NCI-H1417 (cell line): ENCODE measurements at regions not wholly inside any gene's neighbourhood (a gene's known extent, or its start where the extent isn't known, plus 50 kb on each side); places are given as distances from the start of the nearest gene placed in this dataset.
A peak's percentile ranks its signal among the peaks of the same experiment; 100 is the strongest.
"Not testable (repeated sequence)": the region's sequence is repeated elsewhere in the genome, so short reads cannot be mapped to it uniquely, and the experiment has no call there.

Experiments
- DNase-seq, 3 experiments: peaks; one replicate each; lab custom pipeline; 2025; lab: John Stamatoyannopoulos, UW

DNA sequence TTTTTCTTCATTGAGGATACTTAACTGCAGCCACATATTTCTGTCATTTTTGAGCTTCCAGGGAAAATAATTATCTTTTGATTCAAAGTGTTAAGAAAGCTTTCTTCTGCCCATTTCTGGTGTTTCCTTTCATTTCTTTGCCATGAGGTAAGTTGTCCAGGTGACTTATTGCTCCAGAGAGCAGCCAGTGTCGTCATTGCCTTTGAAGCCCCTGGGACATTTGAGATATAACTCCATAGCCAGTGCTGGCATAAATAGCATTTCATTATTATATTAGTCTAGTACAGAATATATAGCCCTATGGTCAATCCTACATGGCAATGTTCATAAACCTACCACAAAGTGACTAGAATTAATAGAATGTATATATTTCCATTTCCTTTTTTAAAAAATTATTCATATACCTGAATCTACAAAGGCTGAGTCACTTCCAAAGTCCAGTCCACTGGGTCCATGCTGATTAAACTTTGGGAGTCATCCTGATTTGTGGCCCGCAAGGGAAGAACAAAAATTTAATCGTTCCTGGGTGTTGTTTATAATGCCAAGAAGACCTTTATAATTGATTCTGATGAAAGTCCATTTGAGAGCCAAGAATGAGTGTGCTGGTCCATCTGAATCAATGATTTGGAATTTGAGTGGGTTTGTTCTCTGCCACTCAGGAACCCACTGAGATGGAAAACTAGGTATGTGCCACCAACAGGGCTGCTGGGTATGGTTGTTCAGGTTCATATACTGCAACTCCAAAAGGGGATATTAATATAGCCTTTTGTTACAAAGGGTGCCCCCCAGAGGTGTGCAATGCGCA, 221.8 kb upstream of the PLXNA2 start:
- no peak for DNase-seq

DNA sequence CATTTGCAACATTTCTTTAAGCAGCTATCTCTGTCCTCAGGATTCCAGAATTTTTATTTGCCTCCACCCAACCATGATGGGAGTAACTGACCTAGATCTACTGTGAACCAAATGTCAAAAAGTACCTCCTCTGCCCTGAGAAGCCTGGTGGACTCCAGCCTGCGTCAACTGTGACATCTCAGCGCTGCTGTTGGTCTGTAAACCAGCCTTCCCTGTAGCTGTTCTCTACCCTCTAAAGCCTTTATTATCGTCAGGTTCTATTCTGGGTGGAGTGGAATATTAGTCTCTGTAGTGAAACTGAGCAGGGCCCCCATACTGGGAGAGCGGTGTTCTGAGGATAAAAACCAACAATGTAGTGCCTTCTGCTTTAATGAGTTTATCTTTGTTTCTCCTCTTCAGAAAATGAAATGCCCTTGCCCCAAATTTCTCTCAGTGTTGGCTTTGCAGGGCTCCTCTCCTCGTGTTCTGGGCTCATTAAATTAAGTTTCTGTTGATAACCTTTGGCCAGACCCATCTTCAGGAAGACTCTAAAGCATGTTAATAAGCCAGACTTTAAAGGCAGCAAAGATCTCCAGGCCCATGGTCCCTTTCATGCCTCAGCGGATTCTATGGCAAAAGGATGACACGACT, 223.1 kb upstream of the PLXNA2 start:
- no peak for DNase-seq

DNA sequence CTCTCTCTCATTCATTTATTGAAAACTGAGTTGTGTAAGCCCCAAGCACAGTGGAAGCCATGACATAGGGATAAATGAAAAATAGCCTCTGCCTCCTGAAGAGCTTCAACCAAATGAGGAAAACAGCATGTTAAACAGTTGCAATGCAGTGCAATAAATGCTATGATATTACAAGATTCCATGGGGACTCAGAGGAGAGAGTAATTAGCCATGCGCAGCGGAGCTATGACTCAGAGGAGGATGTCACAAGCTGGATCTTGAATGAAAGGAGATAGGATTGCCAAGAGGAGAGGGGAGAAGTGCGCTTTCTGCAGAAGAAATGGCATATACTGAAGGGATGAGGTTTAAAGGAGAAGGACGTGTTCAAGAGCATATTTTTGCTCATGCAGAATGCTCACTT, 231.3 kb upstream of the PLXNA2 start:
- DNase-seq = no peak

DNA sequence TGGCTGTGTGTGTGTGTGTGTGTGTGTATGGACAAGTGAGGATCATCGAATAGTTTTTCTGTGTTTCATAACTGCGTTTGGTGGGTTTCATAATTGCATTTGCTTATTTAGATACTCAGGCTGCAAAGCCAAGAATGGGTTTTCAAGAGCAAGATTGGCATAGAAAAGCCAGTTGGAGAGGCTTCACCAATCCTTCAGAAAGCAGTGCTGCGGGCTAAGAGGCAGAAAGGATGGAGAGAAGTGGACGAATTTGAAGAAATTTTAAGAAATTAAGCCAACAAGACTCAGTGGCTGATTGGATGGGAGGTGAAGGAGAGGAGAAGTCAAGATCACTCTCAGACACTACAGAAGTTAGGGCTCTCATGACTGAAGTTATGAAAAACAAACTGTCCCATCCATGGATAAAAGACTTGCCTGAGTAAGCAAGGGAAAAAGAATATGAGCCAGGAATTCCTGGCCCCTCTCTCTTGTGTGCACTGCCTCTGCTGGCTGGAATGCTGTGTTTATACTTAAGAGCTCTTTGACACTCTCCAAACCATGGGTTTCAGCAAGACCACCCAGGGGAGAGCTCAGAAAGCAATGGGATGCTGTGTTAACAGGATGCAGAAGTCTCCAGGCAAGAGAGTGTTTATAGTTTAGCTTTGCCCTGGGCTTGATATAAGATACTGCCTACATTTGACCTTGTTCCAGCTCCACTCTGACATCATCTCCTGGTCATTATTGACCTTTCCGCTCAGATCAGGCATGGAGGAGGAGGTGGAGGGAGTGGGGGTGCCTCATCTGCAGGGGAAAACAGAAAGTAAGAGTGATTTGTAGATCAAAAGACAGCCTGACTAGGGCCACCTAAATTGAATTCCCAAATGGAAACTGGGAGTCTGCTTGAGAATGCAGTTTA, 232.0 kb upstream of the PLXNA2 start:
- peak in 1 of 3 experiments; percentile 41 for DNase-seq

DNA sequence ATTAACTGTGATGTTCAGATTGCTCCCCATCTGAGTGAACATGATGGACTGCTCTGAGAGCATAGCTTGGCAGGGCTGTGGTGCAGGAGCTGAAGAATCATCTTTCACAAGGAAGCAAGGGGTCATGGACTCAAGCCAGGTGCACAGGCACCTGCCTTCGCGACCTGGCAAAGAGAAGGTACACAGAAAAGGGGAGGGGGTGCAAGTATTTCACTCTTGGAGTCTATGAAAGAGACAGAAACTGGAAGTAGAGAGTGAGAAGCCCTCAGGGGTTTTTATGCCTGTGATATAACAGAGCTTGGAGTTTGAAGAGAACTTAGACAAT, 232.6 kb upstream of the PLXNA2 start:
- DNase-seq = peak in 1 of 3 experiments; percentile 48

DNA sequence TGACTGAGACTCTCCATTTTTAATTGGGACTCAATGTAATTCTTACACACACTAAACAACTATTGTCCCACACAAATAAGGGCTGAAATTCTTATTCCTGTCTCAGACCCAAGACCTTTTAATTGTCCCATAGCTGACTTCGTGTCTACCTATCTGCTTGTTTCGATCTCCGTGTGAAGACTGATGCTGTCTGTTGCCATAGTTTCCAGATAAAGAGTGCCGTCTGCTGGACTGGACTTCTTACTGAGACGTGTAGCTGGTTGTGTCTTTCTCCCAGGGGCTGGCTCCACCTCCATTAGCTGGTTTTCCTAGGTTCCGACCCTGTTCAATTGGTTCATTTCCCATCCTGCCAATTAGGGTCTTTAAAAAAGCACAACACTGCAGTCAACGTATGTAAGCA, 235.3 kb upstream of the PLXNA2 start:
- DNase-seq = no peak

DNA sequence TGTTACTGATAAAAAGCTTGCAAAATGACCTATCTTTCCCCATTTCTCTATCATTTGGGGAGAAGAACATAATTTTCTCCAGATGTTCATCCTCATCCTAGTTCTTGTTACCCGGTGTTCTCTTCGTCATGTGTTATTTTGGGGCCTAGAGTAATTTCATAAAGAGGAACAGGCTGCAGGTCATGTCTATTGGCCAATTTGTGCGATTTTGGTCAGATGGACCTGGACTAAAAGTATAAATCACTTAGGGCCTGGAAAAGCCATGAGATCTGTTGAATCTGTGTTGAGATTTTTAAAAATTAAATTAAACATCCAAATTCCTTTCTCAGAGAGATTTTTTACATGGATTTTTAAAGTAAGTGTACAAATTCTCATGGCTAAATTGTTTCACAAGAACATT, 241.3 kb upstream of the PLXNA2 start:
- DNase-seq = no peak

DNA sequence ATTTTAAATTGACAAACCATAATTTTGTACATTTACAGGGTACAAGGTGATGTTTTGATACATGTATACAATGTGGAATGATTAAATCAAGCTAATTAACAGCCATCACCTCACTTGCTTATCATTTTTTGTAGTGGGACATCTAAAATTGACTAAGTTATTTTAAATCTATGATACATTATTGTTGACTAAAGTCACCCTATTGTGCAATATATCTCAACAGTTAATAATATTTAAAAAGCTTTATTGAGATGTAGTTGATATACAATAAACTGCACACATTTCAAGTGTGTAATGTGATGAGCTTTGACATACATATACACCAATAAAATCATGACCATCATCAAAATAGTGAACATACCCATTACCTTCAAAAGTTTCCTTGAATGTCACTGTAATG, 242.5 kb upstream of the PLXNA2 start:
- DNase-seq = no peak

DNA sequence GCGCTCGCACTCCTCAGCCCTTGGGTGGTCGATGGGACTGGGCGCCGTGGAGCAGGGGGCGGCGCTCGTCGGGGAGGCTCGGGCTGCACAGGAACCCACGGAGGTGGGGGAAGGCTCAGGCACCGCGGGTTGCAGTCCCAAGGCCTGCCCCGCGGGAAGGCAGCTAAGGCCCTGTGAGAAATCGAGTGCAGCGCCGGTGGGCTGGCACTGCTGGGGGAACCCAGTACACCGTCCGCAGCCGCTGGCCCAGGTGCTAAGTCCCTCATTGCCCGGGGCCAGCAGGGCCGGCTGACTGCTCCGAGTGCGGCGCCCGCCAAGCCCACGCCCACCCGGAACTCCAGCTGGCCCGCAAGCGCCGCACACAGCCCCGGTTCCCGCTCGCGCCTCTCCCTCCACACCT, 244.2 kb upstream of the PLXNA2 start:
- not testable (repeated sequence) for DNase-seq

DNA sequence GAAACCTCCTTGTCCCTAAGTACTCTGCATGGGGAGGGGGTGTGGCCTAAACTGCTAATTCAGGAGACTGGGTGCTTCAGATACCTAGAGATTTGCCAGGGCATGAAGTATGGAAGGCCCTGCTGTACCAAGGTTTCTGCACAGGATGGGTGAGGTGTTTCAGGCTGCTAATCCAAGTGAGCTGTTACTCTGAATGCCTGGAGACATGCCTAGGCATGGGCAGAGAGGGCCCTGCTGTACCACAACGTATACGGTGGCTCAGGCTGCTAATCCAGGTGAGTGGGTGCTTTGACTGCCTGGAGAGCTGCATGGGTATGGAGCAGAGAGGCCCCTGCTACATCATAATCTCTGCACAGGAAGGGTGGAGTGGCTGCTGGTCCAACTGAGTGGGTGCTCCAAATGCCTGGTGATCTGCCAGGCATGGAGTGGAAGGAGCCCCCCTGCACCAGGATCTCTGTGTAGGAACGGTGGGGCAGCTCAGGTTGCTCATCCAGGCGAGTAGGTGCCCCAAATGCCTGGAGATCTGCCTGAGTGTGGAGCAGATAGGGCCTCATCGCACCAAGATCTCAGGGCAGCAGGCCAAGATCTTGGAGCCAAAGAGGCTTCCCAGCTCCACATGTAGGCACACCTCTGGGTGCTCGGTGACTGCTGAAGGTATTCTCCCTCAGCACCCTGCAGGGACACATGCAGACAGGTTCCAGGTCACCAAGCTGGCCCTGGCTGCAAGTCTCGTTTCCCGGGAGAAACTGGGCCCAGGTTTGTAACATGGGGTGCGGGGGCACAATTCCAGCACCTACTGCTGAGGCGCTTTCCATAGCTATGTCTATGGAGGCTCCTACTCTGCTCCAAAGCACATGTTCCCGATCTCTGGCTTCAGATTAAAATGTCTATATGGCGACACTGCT, 252.5 kb upstream of the PLXNA2 start:
- DNase-seq = no peak

DNA sequence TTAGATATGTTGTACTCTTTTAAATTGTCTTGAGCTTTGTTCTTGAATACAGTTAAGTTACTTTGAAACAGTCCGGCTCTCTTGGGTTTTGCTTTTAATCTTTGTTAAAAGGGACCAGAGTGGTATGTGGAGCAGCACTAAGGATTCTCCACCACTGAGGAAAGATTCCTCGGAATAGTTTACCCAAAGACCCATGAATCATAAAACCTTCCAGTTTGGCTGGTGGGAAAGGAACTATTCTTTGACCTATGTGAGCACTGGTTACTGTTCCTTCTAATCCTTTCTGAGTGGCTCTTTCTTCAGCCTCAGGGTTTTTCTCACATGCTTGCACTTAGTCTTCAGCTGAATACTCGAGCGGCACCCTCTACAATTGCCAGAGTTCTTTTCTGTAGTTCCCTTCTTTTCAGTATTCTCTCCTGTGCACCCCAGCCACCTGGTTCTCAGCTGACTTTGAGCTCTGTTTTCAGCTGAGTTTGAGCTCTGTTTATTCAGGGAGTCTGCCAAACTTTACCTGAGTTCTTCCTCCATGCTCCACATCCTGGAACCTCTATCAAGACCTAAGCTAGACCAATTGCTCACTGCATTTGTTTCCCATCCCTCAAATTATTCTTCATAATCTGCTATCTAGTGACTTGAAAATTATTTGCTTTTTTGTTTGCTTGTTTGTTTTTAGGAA, 253.8 kb upstream of the PLXNA2 start:
- DNase-seq = no peak

DNA sequence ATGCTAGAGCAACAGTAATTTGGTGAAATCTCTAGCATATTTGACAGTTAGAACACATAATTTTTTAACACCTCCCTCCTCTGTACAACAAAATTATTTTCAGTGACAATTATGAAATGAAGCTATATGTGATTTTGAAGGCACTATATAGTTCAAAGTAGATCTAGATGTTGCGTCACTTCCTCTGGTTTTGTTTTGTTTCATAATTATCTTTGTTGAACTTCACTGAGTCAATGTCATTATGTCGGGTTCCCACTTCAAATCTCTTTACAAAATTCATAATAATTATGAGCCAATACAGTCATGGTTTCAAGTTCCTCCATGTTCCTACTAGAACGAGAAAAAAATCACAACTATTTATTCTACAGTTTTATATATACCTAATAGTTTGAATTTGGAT, 254.8 kb upstream of the PLXNA2 start:
- no peak for DNase-seq

DNA sequence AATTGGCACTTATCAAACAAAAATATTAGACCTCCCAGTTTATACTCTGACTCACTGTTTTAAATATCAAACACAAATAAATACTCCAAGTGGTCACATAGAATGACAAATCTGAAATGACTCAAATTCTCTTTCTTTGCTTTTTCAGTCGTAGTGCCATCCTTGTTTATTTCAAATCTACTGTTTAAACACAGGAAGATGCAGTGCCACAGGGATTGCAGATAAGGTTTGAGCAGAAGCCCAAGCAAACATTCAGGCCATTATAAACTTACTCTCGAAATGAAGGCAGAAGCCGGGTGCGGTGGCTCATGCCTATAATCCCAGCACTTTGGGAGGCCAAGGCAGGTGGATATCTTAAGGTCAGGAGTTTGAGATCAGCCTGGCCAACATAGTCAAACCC, 255.4 kb upstream of the PLXNA2 start:
- no peak for DNase-seq

DNA sequence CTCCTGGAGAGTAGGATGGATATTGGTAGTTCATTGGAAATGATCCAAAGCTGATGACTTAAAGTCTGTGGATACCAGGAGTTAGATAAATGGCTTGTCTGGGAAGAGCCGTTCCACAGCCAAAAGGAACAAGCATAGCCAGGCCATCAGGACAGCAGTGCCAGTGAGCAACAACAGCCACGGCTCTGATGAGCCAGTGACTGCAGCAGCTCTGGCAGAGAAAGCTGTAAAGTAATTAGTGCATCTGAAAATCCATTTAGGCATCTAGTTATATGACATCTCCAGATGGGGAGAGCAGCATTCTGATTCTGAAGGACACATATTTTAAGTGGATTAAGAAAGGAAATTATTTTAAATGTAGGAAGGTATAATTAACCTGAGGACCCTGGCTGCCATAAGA, 256.2 kb upstream of the PLXNA2 start:
- DNase-seq = peak in 2 of 3 experiments; percentile 14 to 76

DNA sequence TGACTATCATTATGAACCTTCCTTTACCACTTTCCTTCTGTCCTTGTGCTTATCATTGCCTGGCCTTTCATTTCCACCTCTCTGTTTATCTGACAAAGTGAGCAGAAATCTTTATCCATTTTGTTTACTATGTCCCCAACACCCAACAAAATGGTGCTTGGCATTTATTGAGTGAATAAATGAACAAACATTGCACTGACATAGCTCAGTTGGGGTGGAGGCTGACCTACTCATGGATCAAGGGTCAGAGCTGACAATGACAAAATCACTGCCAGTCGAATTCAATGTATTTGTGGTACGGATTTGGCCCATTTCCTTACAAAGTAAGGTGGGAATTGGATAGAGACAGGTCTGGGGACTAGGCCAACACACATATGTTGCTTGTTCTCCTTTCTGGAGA, 257.4 kb upstream of the PLXNA2 start:
- no peak for DNase-seq

DNA sequence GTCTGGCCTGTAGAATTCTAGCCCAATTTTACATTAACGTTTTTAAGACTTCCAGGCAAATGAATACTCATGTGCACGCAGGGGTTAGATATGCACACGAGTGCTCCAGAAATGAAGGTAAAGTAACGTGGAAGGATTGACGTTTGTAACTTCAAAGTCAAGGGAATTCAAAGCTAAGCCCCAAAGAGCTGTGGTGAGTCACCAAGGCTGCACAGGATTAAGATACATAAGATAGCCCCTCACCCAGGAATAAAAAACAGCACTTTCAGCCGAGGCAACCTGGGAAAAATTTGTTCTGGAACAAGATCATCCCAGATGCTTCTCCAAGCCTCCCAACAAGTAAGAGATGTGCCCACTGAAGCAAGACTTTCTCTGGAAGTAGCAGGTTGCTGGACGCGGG, 259.6 kb upstream of the PLXNA2 start:
- no peak for DNase-seq

DNA sequence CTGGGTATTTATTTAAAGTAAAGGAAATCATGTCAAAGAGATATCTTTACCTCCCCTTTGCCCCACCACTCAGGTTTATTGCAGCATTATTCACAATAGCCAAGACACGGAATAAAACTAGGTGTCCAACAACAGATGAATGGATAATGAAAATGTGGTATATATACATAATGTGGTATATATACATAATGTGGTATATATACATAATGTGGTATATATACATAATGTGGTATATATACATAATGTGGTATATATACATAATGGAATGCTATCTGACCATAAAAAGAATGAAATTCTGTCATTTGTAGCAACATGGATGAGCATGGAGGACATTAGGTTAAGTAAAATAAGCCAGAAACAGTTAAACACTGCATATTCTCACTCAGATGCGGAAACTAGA, 262.6 kb upstream of the PLXNA2 start:
- DNase-seq = no peak

DNA sequence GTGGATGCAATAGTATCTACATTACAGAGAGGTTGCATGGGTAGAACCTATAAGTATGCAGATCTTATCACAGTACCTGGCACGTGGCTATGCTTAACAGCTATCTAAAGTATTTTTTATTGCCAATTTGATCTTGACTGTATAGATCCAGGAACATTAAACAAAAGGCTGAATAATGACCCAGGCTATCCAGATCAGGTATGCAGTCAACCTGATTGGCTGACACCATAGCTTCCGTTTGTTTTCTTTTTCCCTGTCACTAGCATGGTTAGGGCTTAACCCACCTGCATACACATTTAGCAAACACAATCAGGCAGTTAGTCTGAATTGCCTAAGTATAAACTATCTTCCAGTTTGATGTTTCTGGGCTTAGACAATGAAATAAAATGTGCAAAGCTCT, 264.9 kb upstream of the PLXNA2 start:
- DNase-seq = no peak

DNA sequence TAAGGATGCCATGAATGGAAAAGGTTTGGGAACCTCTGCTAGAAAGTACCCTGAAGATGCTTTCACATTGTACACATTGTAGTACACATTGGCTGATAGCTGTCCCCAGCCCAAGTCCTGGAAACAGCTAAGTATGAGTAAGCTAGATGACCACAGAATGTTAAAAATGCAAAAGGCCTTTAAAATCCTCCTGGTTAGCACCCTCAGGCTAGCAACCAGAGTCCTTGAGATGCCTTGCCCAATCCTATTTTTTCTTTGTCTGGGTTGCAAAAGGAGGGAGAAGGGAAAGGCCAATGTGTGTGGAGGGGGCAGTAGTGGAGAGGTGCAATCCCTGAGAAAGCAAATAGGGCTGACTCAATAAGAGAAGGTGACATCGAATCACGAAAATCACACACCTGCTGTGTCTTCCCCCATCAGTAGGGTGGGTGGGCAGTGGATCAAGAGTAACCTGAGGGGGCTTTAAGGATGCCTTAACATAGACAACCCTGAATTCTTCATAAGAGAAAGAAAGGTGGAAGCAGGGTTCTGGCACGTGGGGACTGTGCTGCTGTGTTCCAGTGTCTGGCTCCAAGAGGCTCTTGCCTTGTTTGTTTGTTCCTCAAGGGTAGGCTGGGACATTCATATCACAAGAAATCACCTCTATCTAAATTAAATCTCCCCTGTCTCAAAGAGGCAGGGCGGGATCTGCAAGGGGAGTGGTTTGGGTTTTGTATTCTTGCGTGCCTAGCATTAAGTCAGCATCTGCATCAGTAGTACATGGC, 266.2 kb upstream of the PLXNA2 start:
- no peak for DNase-seq

DNA sequence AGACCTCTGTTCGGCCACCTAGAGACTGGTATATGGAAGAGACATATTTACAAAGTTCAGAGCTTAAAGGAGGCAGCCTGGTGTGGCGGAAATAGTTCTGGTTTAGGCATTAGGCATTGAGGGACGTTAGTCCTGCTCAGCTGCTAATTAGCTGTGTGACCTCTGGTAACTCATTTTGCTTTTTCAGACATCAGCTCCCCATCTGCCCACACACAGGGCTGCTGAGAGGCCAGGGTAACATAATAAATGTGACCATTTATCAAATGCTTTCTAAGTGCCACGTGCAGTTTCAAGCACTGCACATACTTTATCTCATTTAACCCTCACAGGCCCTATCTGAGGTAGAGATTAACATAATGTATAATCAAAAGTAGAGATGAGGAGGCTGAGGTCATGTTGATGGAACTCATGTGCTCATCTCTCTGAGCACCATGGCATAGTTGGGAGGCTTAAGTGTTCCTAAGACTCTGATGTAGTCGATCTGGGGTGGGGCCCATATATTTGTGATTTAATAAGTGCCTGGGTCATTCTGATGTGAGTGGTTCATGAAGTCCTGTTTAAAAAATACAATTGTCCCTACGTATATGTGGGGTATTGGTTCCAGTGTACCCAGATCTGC, 267.2 kb upstream of the PLXNA2 start:
- DNase-seq = no peak
